DND-41 (cell line): ENCODE measurements at regions not wholly inside any gene's neighbourhood (a gene's known extent, or its start where the extent isn't known, plus 50 kb on each side); places are given as distances from the start of the nearest gene placed in this dataset.

Experiments used
- ATAC-seq: fragments of 200-7000 bp; cut with Tn5 transposase; 3 replicates; pipeline ENCODE4 v1.9.1; 2021; ENCODE audit warnings: low read depth; ENCODE audit not compliant: insufficient read depth
- DNase-seq: peaks from one replicate; pipeline ENCODE4 v3.0.0-alpha.2; 2020
- H2AFZ ChIP-seq: 2 replicates; pipeline ENCODE4 v1.6.0; 2012; ENCODE audit warnings: low read depth, low read length
- H3K27ac ChIP-seq: 2 replicates; pipeline ENCODE4 v1.5.1; 2012; ENCODE audit warnings: low read length, inconsistent platforms
- H3K27me3 ChIP-seq: fragments of 200-600 bp; sonication (generic); 2 replicates; pipeline ENCODE4 v1.6.0; 2012; ENCODE audit warnings: low read length, mild to moderate bottlenecking, inconsistent platforms; ENCODE audit not compliant: insufficient read depth, poor library complexity
- H3K36me3 ChIP-seq: 2 replicates; pipeline ENCODE4 v1.5.1; 2012; ENCODE audit warnings: low read length, inconsistent platforms; ENCODE audit not compliant: insufficient read depth
- H3K4me1 ChIP-seq: 2 replicates; pipeline ENCODE4 v1.5.1; 2012; ENCODE audit warnings: mild to moderate bottlenecking, low read length; ENCODE audit not compliant: insufficient read depth
- H3K4me2 ChIP-seq: 2 replicates; pipeline ENCODE4 v1.6.0; 2012; ENCODE audit warnings: mild to moderate bottlenecking, moderate library complexity, low read length, inconsistent platforms; ENCODE audit not compliant: insufficient read depth
- H3K4me3 ChIP-seq, 2 experiments: fragments of 200-600 bp in 1 of 2; shearing (Covaris generic) in 1 of 2; 2 replicates each; pipeline ENCODE4 v1.5.1; 2012 to 2016; ENCODE audit warnings: inconsistent platforms in 2 of 2, low read length in 2 of 2, mild to moderate bottlenecking in 2 of 2, low read depth in 1 of 2, moderate library complexity in 1 of 2
- H3K79me2 ChIP-seq: 2 replicates; pipeline ENCODE4 v1.6.0; 2012; ENCODE audit warnings: low read length, inconsistent platforms; ENCODE audit not compliant: insufficient read depth
- H3K9ac ChIP-seq: 2 replicates; pipeline ENCODE4 v1.6.0; 2012; ENCODE audit warnings: low read depth, mild to moderate bottlenecking, inconsistent platforms, low read length, moderate library complexity
- H3K9me3 ChIP-seq: 2 replicates; pipeline ENCODE4 v1.5.1; 2012; ENCODE audit warnings: low read length, moderate library complexity, mild to moderate bottlenecking, inconsistent platforms; ENCODE audit not compliant: insufficient read depth, severe bottlenecking
- H4K20me1 ChIP-seq: 2 replicates; pipeline ENCODE4 v1.6.0; 2012; ENCODE audit warnings: low read length; ENCODE audit not compliant: insufficient read depth
- EZH2 ChIP-seq: IDR thresholded peaks from 3 replicates; pipeline ENCODE4 v1.6.1; 2012; ENCODE audit warnings: borderline replicate concordance, low read depth, mild to moderate bottlenecking, moderate library complexity, low read length, inconsistent platforms; ENCODE audit not compliant: severe bottlenecking
- TF ChIP-seq, protein P1 (sequence below): IDR thresholded peaks from 2 replicates; pipeline ENCODE4 v1.5.1; 2012; ENCODE audit warnings: borderline replicate concordance, low read length, moderate library complexity, mild to moderate bottlenecking; ENCODE audit not compliant: poor library complexity, severe bottlenecking; ENCODE audit errors: extremely low read depth

DNA sequence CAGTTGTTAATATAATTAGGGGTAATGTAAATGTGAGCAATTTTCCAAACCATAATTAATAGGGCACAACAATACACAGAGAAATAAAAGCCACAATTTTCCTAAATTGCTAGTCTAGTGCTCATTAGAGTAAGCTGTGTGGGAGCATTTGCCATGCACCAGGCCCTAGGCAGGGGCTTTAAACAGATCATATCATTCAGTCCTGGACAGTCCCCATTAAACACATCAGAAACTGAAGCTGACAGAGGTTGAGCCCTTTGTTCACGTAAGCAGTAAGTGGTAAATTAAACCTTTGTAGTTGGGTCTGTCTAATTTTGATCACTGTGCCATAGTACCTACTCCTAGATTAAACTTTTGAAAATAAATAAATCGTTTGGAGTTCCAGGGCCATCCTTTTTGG, 931.1 kb downstream of the C6orf118 start:
- ATAC-seq (no peak), DNase-seq (no peak)
- Histone ChIP-seq H3K9me3 (no peaks in the 10 kb centered on the region), H4K20me1 (no peaks in the 10 kb centered on the region), H3K9ac (no peak overlapping the region), H3K27me3 (no peaks in the 10 kb centered on the region), H3K79me2 (no peaks in the 10 kb centered on the region), H3K36me3 (no peaks in the 10 kb centered on the region), H3K27ac (no peak overlapping the region), H2AFZ (no peak overlapping the region), H3K4me3 (no peak overlapping the region), H3K4me2 (no peak overlapping the region), H3K4me1 (no peaks in the 10 kb centered on the region)
- TF ChIP-seq, protein P1, sequence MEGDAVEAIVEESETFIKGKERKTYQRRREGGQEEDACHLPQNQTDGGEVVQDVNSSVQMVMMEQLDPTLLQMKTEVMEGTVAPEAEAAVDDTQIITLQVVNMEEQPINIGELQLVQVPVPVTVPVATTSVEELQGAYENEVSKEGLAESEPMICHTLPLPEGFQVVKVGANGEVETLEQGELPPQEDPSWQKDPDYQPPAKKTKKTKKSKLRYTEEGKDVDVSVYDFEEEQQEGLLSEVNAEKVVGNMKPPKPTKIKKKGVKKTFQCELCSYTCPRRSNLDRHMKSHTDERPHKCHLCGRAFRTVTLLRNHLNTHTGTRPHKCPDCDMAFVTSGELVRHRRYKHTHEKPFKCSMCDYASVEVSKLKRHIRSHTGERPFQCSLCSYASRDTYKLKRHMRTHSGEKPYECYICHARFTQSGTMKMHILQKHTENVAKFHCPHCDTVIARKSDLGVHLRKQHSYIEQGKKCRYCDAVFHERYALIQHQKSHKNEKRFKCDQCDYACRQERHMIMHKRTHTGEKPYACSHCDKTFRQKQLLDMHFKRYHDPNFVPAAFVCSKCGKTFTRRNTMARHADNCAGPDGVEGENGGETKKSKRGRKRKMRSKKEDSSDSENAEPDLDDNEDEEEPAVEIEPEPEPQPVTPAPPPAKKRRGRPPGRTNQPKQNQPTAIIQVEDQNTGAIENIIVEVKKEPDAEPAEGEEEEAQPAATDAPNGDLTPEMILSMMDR, result no peak
- TF ChIP-seq EZH2, result no peak

DNA sequence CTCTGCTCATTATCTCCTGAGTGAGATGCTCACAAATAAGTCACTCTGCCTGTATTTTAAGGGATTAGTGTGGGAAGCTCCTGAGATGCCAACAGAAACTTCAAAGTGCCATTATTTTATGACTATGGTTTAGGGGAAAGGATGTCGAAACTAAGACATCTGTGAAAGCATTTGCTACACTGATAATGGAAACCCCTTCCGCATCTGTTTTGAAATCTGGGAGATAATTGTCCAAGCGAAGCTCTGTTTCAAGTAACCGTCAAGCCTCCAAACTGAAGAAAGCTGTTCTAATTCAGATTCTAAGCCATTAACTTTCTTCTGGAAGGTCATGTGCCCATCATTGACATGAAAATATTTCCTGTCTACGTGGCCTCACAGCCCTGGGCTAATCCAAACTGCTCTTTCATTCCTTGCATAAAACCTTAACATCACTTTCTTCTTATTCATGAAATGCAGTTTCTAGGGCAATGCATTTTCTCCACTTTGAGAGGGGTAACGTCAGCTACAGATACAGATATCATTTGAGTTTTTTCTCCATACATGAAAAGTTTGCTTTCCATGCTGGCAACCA, 932.0 kb downstream of the C6orf118 start:
- Histone ChIP-seq H3K4me1 (no peaks in the 10 kb centered on the region), H3K27me3 (no peaks in the 10 kb centered on the region), H3K9ac (no peak overlapping the region), H3K4me2 (no peak overlapping the region), H3K9me3 (no peaks in the 10 kb centered on the region), H2AFZ (no peak overlapping the region), H4K20me1 (no peaks in the 10 kb centered on the region), H3K4me3 (no peak overlapping the region), H3K36me3 (no peaks in the 10 kb centered on the region), H3K79me2 (no peaks in the 10 kb centered on the region), H3K27ac (no peak overlapping the region)
- DNase-seq (no peak), ATAC-seq (no peak)
- TF ChIP-seq EZH2, result no peak
- TF ChIP-seq, protein P1, result no peak

DNA sequence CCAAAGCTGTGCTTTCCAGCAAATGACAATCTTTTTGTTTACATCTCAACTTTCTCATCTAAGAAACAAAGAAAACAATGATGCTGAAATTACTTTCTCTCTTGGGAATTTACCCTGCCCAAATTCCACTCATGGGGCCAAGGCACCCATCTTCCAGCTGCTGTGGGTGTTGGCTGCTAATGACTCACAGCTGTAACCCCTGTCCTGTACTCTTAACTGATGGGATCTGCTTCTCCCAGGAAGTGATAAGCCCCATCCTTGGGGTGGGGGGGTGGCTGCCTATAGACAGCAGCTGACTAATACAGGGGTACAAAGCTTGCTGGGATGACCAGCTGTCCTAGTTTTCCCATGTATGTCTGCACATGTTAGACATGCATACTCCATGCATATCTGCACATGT, 938.6 kb downstream of the C6orf118 start:
- no peaks in the 10 kb centered on the region for H3K36me3 ChIP-seq
- H3K4me1 ChIP-seq, result no peaks in the 10 kb centered on the region
- H3K79me2 ChIP-seq, result no peaks in the 10 kb centered on the region
- no peak overlapping the region for H3K4me2 ChIP-seq
- H4K20me1 ChIP-seq, result no peaks in the 10 kb centered on the region
- TF ChIP-seq, protein P1, result no peak
- TF ChIP-seq EZH2, result no peak
- H3K27ac ChIP-seq, result no peak overlapping the region
- H3K9ac ChIP-seq, result no peak overlapping the region
- no peak for DNase-seq
- H3K27me3 ChIP-seq, result no peaks in the 10 kb centered on the region
- no peak overlapping the region for H2AFZ ChIP-seq
- H3K4me3 ChIP-seq, result no peak overlapping the region
- H3K9me3 ChIP-seq, result no peaks in the 10 kb centered on the region
- ATAC-seq, result no peak

DNA sequence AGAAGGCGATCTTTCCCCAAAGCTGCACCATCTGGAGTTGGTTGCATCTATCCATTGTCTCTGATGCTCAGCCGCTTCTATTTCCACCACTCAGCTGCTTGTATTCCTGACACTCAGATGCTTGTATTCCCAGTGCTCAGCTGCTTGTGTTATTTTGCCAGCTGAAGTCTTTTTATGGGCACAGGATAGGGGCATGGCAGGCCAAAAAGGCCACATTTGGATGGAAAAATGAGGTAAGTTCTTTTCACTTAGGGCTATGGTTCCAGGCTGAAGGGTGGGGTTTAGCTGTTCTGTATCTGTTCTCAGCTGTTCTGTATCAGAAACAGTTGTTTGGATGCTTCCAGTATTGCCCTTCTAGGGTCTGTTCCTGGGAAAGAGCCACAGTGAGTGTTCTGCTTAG, 944.9 kb downstream of the QKI start:
- H3K27me3 ChIP-seq, result no peaks in the 10 kb centered on the region
- no peaks in the 10 kb centered on the region for H3K36me3 ChIP-seq
- no peak overlapping the region for H3K27ac ChIP-seq
- ATAC-seq (no peak), DNase-seq (no peak)
- H3K79me2 ChIP-seq, result no peaks in the 10 kb centered on the region
- TF ChIP-seq EZH2, result no peak
- TF ChIP-seq, protein P1, result no peak
- H2AFZ ChIP-seq, result no peak overlapping the region
- H4K20me1 ChIP-seq, result no peaks in the 10 kb centered on the region
- H3K9me3 ChIP-seq, result peaks cover 4% of the 10 kb centered on the region
- no peak overlapping the region for H3K9ac ChIP-seq
- H3K4me3 ChIP-seq, result no peak overlapping the region
- no peak overlapping the region for H3K4me2 ChIP-seq
- H3K4me1 ChIP-seq, result no peaks in the 10 kb centered on the region
